ENCODE measurements at regions not wholly inside any gene's neighbourhood (a gene's known extent, or its start where the extent isn't known, plus 50 kb on each side); places are given as distances from the start of the nearest gene placed in this dataset.
"Not testable (repeated sequence)": the region's sequence is repeated elsewhere in the genome, so short reads cannot be mapped to it uniquely, and the experiment has no call there.

GRCh38 chr11:91481875-91482274, 742.7 kb upstream of the FAT3 start:
- not testable (repeated sequence) for DNase-seq (ENCODE audit: low spot score)

- DNase-seq (ENCODE audit: low spot score) = no peak
Measured at GRCh38 chr11:91470656-91471055, 754.0 kb upstream of the FAT3 start.

- no peak for DNase-seq (ENCODE audit: low spot score)
Measured at GRCh38 chr11:91459840-91460239, 764.8 kb upstream of the FAT3 start.

- no peak for DNase-seq (ENCODE audit: low spot score)
Measured at GRCh38 chr11:91446267-91446666, 778.4 kb upstream of the FAT3 start.

GRCh38 chr11:91435694-91436395, 788.8 kb upstream of the FAT3 start:
- no peak for DNase-seq (ENCODE audit: low spot score)

GRCh38 chr11:91433284-91434010, 791.2 kb upstream of the FAT3 start:
- no peak for DNase-seq (ENCODE audit: low spot score)

- DNase-seq (ENCODE audit: low spot score) = no peak
Measured at GRCh38 chr11:91421641-91422040, 803.0 kb upstream of the FAT3 start.

- no peak for DNase-seq (ENCODE audit: low spot score)
Measured at GRCh38 chr11:91407842-91408241, 816.8 kb upstream of the FAT3 start.

- no peak for DNase-seq (ENCODE audit: low spot score)
Measured at GRCh38 chr11:91406009-91406408, 818.6 kb upstream of the FAT3 start.

GRCh38 chr11:91404344-91404743, 820.3 kb upstream of the FAT3 start:
- no peak for DNase-seq (ENCODE audit: low spot score)

- no peak for DNase-seq (ENCODE audit: low spot score)
Measured at GRCh38 chr11:91397134-91397468, 827.5 kb upstream of the FAT3 start.

- no peak for DNase-seq (ENCODE audit: low spot score)
Measured at GRCh38 chr11:91396236-91397133, 828.1 kb upstream of the FAT3 start.

GRCh38 chr11:91394727-91395414, 829.7 kb upstream of the FAT3 start:
- DNase-seq (ENCODE audit: low spot score) = no peak

- DNase-seq (ENCODE audit: low spot score) = no peak
Measured at GRCh38 chr11:91394073-91394726, 830.4 kb upstream of the FAT3 start.

GRCh38 chr11:91382946-91383345, 841.7 kb upstream of the FAT3 start:
- DNase-seq (ENCODE audit: low spot score) = no peak

- DNase-seq (ENCODE audit: low spot score) = no peak
Measured at GRCh38 chr11:91374794-91375193, 849.8 kb upstream of the FAT3 start.

- no peak for DNase-seq (ENCODE audit: low spot score)
Measured at GRCh38 chr11:91373497-91373896, 851.1 kb upstream of the FAT3 start.

- no peak for DNase-seq (ENCODE audit: low spot score)
Measured at GRCh38 chr11:91366816-91367215, 857.8 kb upstream of the FAT3 start.

- no peak for DNase-seq (ENCODE audit: low spot score)
Measured at GRCh38 chr11:91365986-91366585, 858.5 kb upstream of the FAT3 start.

- no peak for DNase-seq (ENCODE audit: low spot score)
Measured at GRCh38 chr11:91350931-91351330, 873.7 kb upstream of the FAT3 start.

- no peak for DNase-seq (ENCODE audit: low spot score)
Measured at GRCh38 chr11:91326751-91327150, 897.9 kb upstream of the FAT3 start.
